Right lobe of liver (tissue), 4 donors: ENCODE measurements at regions not wholly inside any gene's neighbourhood (a gene's known extent, or its start where the extent isn't known, plus 50 kb on each side); places are given as distances from the start of the nearest gene placed in this dataset.

Experiments used
- POLR2A ChIP-seq: fragments of 450-650 bp; IDR thresholded peaks from one replicate; pipeline ENCODE4 v1.6.1; 2017; ENCODE audit warnings: antibody characterized with exemption, mild to moderate bottlenecking
- TF ChIP-seq, protein P1 (sequence below), 4 donors: fragments of 200-600 bp in 3 of 4; fragments of 450-650 bp in 1 of 4; IDR thresholded peaks; one replicate each; pipeline versions ENCODE4 v1.5.1 to v1.8.0; 2016 to 2022; ENCODE audit warnings: antibody characterized with exemption in 4 of 4, mild to moderate bottlenecking in 2 of 4
- donor health status: DM: no; HTN: no; CAD: no.
- donor health status: DM: no; HTN: no; CAD: no.
- donor health status: DM: no; HTN: yes; CAD: no.

DNA sequence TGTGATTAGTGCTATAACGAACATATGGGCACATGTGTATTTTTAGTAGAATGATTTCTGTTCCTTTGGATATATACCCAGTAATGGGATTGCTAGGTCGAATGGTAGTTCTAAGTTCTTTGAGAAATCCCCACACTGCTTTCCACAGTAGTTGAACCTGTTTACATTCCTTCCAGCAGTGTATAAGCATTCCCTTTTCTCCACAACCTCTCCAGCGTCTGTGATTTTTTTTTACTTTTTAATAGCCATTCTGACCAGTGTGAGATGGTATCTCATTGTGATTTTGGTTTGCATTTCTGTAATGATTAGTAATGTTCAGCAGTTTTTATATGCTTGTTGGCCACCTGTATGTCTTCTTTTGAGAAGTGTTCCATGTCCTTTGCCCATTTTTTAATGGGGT lies 81.8 kb upstream of the SLC44A3 start:
- TF ChIP-seq, protein P1, sequence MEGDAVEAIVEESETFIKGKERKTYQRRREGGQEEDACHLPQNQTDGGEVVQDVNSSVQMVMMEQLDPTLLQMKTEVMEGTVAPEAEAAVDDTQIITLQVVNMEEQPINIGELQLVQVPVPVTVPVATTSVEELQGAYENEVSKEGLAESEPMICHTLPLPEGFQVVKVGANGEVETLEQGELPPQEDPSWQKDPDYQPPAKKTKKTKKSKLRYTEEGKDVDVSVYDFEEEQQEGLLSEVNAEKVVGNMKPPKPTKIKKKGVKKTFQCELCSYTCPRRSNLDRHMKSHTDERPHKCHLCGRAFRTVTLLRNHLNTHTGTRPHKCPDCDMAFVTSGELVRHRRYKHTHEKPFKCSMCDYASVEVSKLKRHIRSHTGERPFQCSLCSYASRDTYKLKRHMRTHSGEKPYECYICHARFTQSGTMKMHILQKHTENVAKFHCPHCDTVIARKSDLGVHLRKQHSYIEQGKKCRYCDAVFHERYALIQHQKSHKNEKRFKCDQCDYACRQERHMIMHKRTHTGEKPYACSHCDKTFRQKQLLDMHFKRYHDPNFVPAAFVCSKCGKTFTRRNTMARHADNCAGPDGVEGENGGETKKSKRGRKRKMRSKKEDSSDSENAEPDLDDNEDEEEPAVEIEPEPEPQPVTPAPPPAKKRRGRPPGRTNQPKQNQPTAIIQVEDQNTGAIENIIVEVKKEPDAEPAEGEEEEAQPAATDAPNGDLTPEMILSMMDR (IDR thresholded peaks at IDR 0.05): no peak
- no peak for TF ChIP-seq POLR2A
